Common myeloid progenitor, CD34-positive (primary cell): ENCODE measurements at regions not wholly inside any gene's neighbourhood (a gene's known extent, or its start where the extent isn't known, plus 50 kb on each side); places are given as distances from the start of the nearest gene placed in this dataset.

ENCODE experiments used
- CTCF ChIA-PET: fragments of 350-600 bp; sonication (Branson Sonifier 250); formaldehyde crosslinking; loops from one replicate; lab custom pipeline; 2021; ENCODE audit warnings: antibody characterized with exemption; lab: Charles Lee
- POLR2A ChIA-PET: fragments of 350-600 bp; sonication (Branson Sonifier 250); formaldehyde crosslinking; loops from one replicate; lab custom pipeline; 2021; ENCODE audit warnings: antibody characterized with exemption; lab: Charles Lee
- DNase-seq, 3 donors: peaks; one replicate each; pipeline versions ENCODE4 v3.0.0 to v3.0.0-alpha.2; 2013
- H3K27ac ChIP-seq, 2 experiments: 1 replicate in 1 of 2; 2 replicates in 1 of 2; pipeline ENCODE4 v1.7.0; 2013; ENCODE audit warnings: inconsistent platforms in 2 of 2, low read length in 2 of 2, mild to moderate bottlenecking in 2 of 2, low read depth in 1 of 2, moderate library complexity in 1 of 2; ENCODE audit not compliant: severe bottlenecking in 2 of 2, insufficient read depth in 1 of 2, poor library complexity in 1 of 2
- H3K27me3 ChIP-seq, 5 experiments: replicated peaks in 2 of 5; 1 replicate in 3 of 5; 2 replicates in 2 of 5; pipeline versions ENCODE4 v1.6.1 to v1.7.0; 2013; ENCODE audit warnings: low read length in 4 of 5, mild to moderate bottlenecking in 2 of 5, moderate library complexity in 2 of 5, inconsistent platforms in 1 of 5; ENCODE audit not compliant: insufficient read depth in 5 of 5, control insufficient read depth in 4 of 5
- H3K36me3 ChIP-seq, 4 experiments: 1 replicate in 2 of 4; 2 replicates in 2 of 4; pipeline versions ENCODE4 v1.6.1 to v1.7.0; 2013; ENCODE audit warnings: low read length in 3 of 4, control low read depth in 1 of 4, mild to moderate bottlenecking in 1 of 4; ENCODE audit not compliant: control insufficient read depth in 4 of 4, insufficient read depth in 4 of 4
- H3K4me1 ChIP-seq, 4 experiments: 1 replicate in 3 of 4; 2 replicates in 1 of 4; pipeline versions ENCODE4 v1.6.1 to v1.7.1; 2013; ENCODE audit warnings: low read length in 3 of 4, mild to moderate bottlenecking in 3 of 4, control low read depth in 1 of 4, inconsistent platforms in 1 of 4, moderate library complexity in 1 of 4; ENCODE audit not compliant: control insufficient read depth in 4 of 4, insufficient read depth in 4 of 4; ENCODE audit errors: control extremely low read depth in 1 of 4
- H3K4me3 ChIP-seq, 7 experiments: 1 replicate in 4 of 7; 2 replicates in 3 of 7; pipeline versions ENCODE4 v1.5.1 to v1.7.0; 2013; ENCODE audit warnings: mild to moderate bottlenecking in 7 of 7, low read length in 6 of 7, moderate library complexity in 6 of 7, inconsistent platforms in 2 of 7, low read depth in 2 of 7, control low read depth in 1 of 7; ENCODE audit not compliant: insufficient read depth in 4 of 7, control insufficient read depth in 1 of 7; ENCODE audit errors: extremely low read depth in 1 of 7
- H3K9me3 ChIP-seq, 5 experiments: 1 replicate in 4 of 5; 2 replicates in 1 of 5; pipeline versions ENCODE4 v1.6.1 to v1.7.1; 2013; ENCODE audit warnings: low read length in 4 of 5, mild to moderate bottlenecking in 2 of 5, inconsistent platforms in 1 of 5, low read depth in 1 of 5, moderate library complexity in 1 of 5; ENCODE audit not compliant: control insufficient read depth in 4 of 5, insufficient read depth in 2 of 5; ENCODE audit errors: control extremely low read depth in 1 of 5
- WGBS: methylation state at CpG from one replicate; pipeline ENCODE4 v1.1.5; 2013; ENCODE audit not compliant: insufficient coverage; 5-methylcytosine and 5-hydroxymethylcytosine counted together

DNA sequence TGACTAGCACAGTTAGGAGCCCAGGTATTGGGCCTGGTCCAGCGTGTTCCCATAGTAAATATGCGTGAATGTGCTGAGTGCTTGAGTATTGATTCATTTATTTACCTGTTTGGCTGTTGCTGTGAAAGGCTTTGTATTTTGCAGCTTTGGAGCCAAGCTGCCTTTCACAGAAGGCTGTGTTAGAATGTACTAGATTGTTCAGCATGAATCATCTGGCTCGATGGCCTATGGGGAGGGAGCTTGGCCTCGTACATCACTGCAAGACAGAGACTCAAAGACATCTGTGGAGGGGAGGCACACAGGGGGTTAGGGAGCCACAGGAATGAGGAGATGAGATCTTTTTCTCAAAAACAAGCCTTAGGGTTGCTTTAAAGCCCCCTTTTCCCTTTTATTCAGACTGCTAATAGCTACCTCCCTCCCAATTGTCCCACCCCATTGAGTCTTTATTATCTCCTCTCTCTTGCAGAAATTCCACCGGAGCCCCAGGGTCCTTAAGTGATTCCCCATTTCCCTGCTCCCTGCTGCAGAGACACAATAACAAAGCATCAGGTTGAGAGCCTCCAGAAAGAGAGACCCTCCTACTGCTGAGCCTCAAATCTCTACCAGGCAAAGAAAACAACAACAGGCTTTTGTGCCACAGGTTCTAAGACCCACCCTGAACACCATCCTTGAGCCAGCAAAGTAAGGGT is 307.2 kb downstream of the ABCC12 start:
- Histone ChIP-seq H3K4me3 (no peak overlapping the region), H3K27ac (no peak overlapping the region), H3K4me1 (no peaks in the 10 kb centered on the region), H3K9me3 (peaks cover 0 to 3% (median 0%) of the 10 kb centered on the region in 5 experiments), H3K36me3 (no peaks in the 10 kb centered on the region), H3K27me3 (no peaks in the 10 kb centered on the region)
- ChIA-PET CTCF (no interaction called here), POLR2A (no interaction called here)
- WGBS, result 65% methylated on average over 5 of the region's 5 CpGs
- no peak for DNase-seq

GRCh38 chr16:47847220-47847970 is 308.4 kb downstream of the ABCC12 start:
- no peak for DNase-seq
- Histone ChIP-seq H3K9me3 (peaks cover 0 to 3% (median 0%) of the 10 kb centered on the region in 5 experiments), H3K4me3 (no peak overlapping the region), H3K27me3 (no peaks in the 10 kb centered on the region), H3K4me1 (no peaks in the 10 kb centered on the region), H3K27ac (no peak overlapping the region), H3K36me3 (no peaks in the 10 kb centered on the region)
- POLR2A ChIA-PET, result no interaction called here
- CTCF ChIA-PET, result no interaction called here
- 92% methylated on average over 3 of the region's 6 CpGs for WGBS

- Histone ChIP-seq H3K36me3 (no peaks in the 10 kb centered on the region), H3K4me1 (no peaks in the 10 kb centered on the region), H3K9me3 (peaks cover 0 to 8% (median 4%) of the 10 kb centered on the region in 5 experiments), H3K4me3 (no peak overlapping the region), H3K27ac (no peak overlapping the region), H3K27me3 (no peaks in the 10 kb centered on the region)
- no peak for DNase-seq
- ChIA-PET POLR2A (no interaction called here), CTCF (no interaction called here)
- WGBS, result no CpG with 5 or more reads among the region's 2 CpGs
These were observed 321.2 kb downstream of the ABCC12 start for GRCh38 chr16:47834485-47835024.

GRCh38 chr16:47833771-47834170 is 322.0 kb downstream of the ABCC12 start:
- no CpG with 5 or more reads among the region's 1 CpG for WGBS
- DNase-seq, result no peak
- no peaks in the 10 kb centered on the region for H3K4me1 ChIP-seq
- POLR2A ChIA-PET, result no interaction called here
- H3K36me3 ChIP-seq, result no peaks in the 10 kb centered on the region
- CTCF ChIA-PET, result no interaction called here
- H3K27ac ChIP-seq, result no peak overlapping the region
- H3K9me3 ChIP-seq, result peaks cover 0 to 10% (median 4%) of the 10 kb centered on the region in 5 experiments
- H3K27me3 ChIP-seq, result no peaks in the 10 kb centered on the region
- H3K4me3 ChIP-seq, result no peak overlapping the region

- WGBS, result no CpG with 5 or more reads among the region's 2 CpGs
- H3K36me3 ChIP-seq, result no peaks in the 10 kb centered on the region
- H3K9me3 ChIP-seq, result peaks cover 0 to 18% (median 6%) of the 10 kb centered on the region in 5 experiments
- no peaks in the 10 kb centered on the region for H3K4me1 ChIP-seq
- H3K27me3 ChIP-seq, result no peaks in the 10 kb centered on the region
- ChIA-PET CTCF (no interaction called here), POLR2A (no interaction called here)
- no peak overlapping the region for H3K27ac ChIP-seq
- no peak overlapping the region for H3K4me3 ChIP-seq
- no peak for DNase-seq
These were observed 325.8 kb downstream of the ABCC12 start for GRCh38 chr16:47829850-47830600.

GRCh38 chr16:47826070-47826469 is 329.7 kb downstream of the ABCC12 start:
- Histone ChIP-seq H3K9me3 (peaks cover 0 to 12% (median 4%) of the 10 kb centered on the region in 5 experiments), H3K36me3 (no peaks in the 10 kb centered on the region), H3K27me3 (no peaks in the 10 kb centered on the region), H3K27ac (no peak overlapping the region), H3K4me3 (no peak overlapping the region), H3K4me1 (no peaks in the 10 kb centered on the region)
- CTCF ChIA-PET, result no interaction called here
- POLR2A ChIA-PET, result no interaction called here
- 67% methylated on average over 1 of the region's 4 CpGs for WGBS
- no peak for DNase-seq
